Gastrocnemius medialis (tissue), 4 donors: ENCODE measurements at regions not wholly inside any gene's neighbourhood (a gene's known extent, or its start where the extent isn't known, plus 50 kb on each side); places are given as distances from the start of the nearest gene placed in this dataset.

ENCODE experiments used
- ATAC-seq, 2 donors: fragments of 150-250 bp; one replicate each; pipeline ENCODE4 v1.9.1; 2016
- DNase-seq, 2 donors: peaks; one replicate each; pipeline ENCODE4 v3.0.0-alpha.2; 2019
- H3K27ac ChIP-seq, 4 donors: fragments of 200-600 bp; sonication (generic); 1 replicate in 1 of 4; 2 replicates in 3 of 4; pipeline ENCODE4 v1.5.1; 2016 to 2018; ENCODE audit warnings: mild to moderate bottlenecking in 2 of 4, moderate library complexity in 1 of 4
- H3K27me3 ChIP-seq, 3 donors: fragments of 200-600 bp; sonication (generic) in 2 of 3; 1 replicate in 1 of 3; 2 replicates in 2 of 3; pipeline versions ENCODE4 v1.5.1 to v1.6.0; 2016 to 2019; ENCODE audit warnings: mild to moderate bottlenecking in 1 of 3, moderate library complexity in 1 of 3
- H3K36me3 ChIP-seq, 2 donors: fragments of 200-600 bp; sonication (generic) in 1 of 2; one replicate each; pipeline ENCODE4 v1.5.1; 2017 to 2018
- H3K4me1 ChIP-seq, 2 donors: fragments of 200-600 bp; sonication (generic) in 1 of 2; one replicate each; pipeline ENCODE4 v1.5.1; 2016 to 2017; ENCODE audit warnings: mild to moderate bottlenecking in 2 of 2
- H3K4me3 ChIP-seq, 4 donors: fragments of 200-600 bp; sonication (generic) in 3 of 4; 1 replicate in 1 of 4; 2 replicates in 3 of 4; pipeline ENCODE4 v1.5.1; 2016 to 2019; ENCODE audit warnings: mild to moderate bottlenecking in 2 of 4
- H3K9me3 ChIP-seq, 3 donors: fragments of 200-600 bp; sonication (generic) in 2 of 3; 1 replicate in 1 of 3; 2 replicates in 2 of 3; pipeline ENCODE4 v1.5.1; 2016 to 2019
- CTCF ChIP-seq, 5 experiments: fragments of 450-650 bp in 3 of 5; fragments of 200-600 bp in 2 of 5; sonication (generic) in 2 of 5; IDR thresholded peaks in 4 of 5; conservative IDR thresholded peaks in 1 of 5; 1 replicate in 4 of 5; 2 replicates in 1 of 5; pipeline ENCODE4 v1.5.1; 2016 to 2019; ENCODE audit warnings: antibody characterized with exemption in 5 of 5, mild to moderate bottlenecking in 3 of 5, moderate library complexity in 3 of 5
- POLR2A ChIP-seq, 2 donors: fragments of 450-650 bp; IDR thresholded peaks; one replicate each; pipeline ENCODE4 v1.6.1; 2017; ENCODE audit warnings: antibody characterized with exemption in 2 of 2, mild to moderate bottlenecking in 2 of 2, moderate library complexity in 2 of 2
- in situ Hi-C, 4 donors: fragments of 200-750 bp; cut with MboI; loops; one replicate each; pipeline versions ENCODE4 v1.15.0 to v1.8.0; 2017; ENCODE audit warnings: low sequenced_read_pairs in 4 of 4
- intact Hi-C: fragments of 100-400 bp; cut with DNase I; formaldehyde crosslinking; loops from one replicate; pipeline ENCODE4 v1.15.1; 2023; ENCODE audit warnings: low total_unique reads

GRCh38 chr17:63191610-63192009 is 225.6 kb downstream of the TANC2 start:
- H3K36me3 ChIP-seq: no peaks in the 10 kb centered on the region
- H3K27ac ChIP-seq: no peak overlapping the region
- no peaks in the 10 kb centered on the region for H3K4me1 ChIP-seq
- in situ Hi-C loops (no loop called here), intact Hi-C loops (no loop called here)
- H3K9me3 ChIP-seq: no peaks in the 10 kb centered on the region
- DNase-seq (peak in 1 of 2 donors; percentile 16), ATAC-seq (no peak)
- no peak for TF ChIP-seq CTCF (IDR thresholded peaks at IDR 0.05 in 4 of 5, conservative IDR thresholded peaks at IDR 0.05 in 1 of 5)
- TF ChIP-seq POLR2A (IDR thresholded peaks at IDR 0.05): no peak
- H3K27me3 ChIP-seq: no peaks in the 10 kb centered on the region
- no peak overlapping the region for H3K4me3 ChIP-seq

DNA sequence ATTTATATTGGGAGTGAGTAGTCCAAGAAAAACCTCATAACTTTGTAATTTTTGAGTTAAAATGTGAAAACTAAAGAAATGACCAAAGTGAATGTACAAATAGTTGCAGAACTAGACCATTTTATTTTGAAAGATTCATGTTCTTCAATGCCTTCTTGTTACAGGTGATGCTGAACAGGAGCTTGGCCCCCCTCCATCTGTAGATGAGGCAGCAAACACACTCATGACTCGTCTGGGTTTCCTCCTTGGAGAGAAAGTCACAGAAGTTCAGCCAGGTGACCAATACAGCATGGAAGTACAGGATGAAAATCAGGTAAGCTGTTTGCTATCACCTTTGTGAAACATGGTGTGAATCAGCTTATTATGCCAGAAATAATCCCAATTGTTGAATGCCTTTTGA is 227.8 kb downstream of the TANC2 start:
- TF ChIP-seq POLR2A (IDR thresholded peaks at IDR 0.05) (no peak), CTCF (IDR thresholded peaks at IDR 0.05 in 4 of 5, conservative IDR thresholded peaks at IDR 0.05 in 1 of 5) (no peak)
- Histone ChIP-seq H3K4me3 (no peak overlapping the region), H3K27ac (no peak overlapping the region), H3K27me3 (no peaks in the 10 kb centered on the region), H3K9me3 (no peaks in the 10 kb centered on the region), H3K36me3 (no peaks in the 10 kb centered on the region), H3K4me1 (no peaks in the 10 kb centered on the region)
- no peak for DNase-seq
- no peak for ATAC-seq
- intact Hi-C loops: no loop called here
- in situ Hi-C loops: no loop called here

GRCh38 chr17:63196772-63197335 is 230.8 kb downstream of the TANC2 start:
- no peak for ATAC-seq
- Histone ChIP-seq H3K9me3 (no peaks in the 10 kb centered on the region), H3K4me3 (peak overlapping the region in 1 of 4 donors; percentile 22), H3K27me3 (no peaks in the 10 kb centered on the region), H3K4me1 (no peaks in the 10 kb centered on the region), H3K36me3 (no peaks in the 10 kb centered on the region), H3K27ac (no peak overlapping the region)
- intact Hi-C loops: no loop called here
- in situ Hi-C loops: no loop called here
- TF ChIP-seq CTCF (IDR thresholded peaks at IDR 0.05 in 4 of 5, conservative IDR thresholded peaks at IDR 0.05 in 1 of 5) (no peak), POLR2A (IDR thresholded peaks at IDR 0.05) (no peak)
- DNase-seq: no peak

GRCh38 chr17:63203652-63204051 is 237.6 kb downstream of the TANC2 start:
- Histone ChIP-seq H3K27ac (no peak overlapping the region), H3K9me3 (no peaks in the 10 kb centered on the region), H3K27me3 (no peaks in the 10 kb centered on the region), H3K36me3 (no peaks in the 10 kb centered on the region), H3K4me3 (no peak overlapping the region), H3K4me1 (no peaks in the 10 kb centered on the region)
- ATAC-seq (no peak), DNase-seq (no peak)
- intact Hi-C loops (no loop called here), in situ Hi-C loops (loop anchor here in 2 of 4 donors (10.0 to 25.0 kb wide), 2 partner anchors 61 to 91 kb away; no protein-coding TSS in a partner anchor)
- no peak for TF ChIP-seq POLR2A (IDR thresholded peaks at IDR 0.05)
- TF ChIP-seq CTCF (IDR thresholded peaks at IDR 0.05 in 4 of 5, conservative IDR thresholded peaks at IDR 0.05 in 1 of 5): no peak

DNA sequence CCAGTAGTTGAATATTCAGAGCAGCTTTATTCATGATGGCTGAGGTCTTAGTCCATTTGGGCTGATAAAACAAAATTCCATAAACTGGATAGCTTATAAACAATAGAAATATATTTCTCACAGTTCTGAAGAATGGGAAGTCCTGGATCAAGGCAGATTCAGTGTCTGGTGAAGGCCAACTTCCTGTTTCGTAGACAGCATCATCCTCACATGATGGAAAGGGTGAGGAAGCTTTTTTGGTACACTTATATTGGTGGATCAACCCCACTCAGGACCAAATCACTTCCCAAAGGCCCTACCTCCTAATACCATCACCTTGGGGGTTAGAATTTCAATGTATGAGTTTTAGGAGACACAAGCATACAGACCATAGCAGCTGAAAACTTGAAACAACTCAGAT is 224.2 kb downstream of the CYB561 start:
- DNase-seq: no peak
- Histone ChIP-seq H3K9me3 (no peaks in the 10 kb centered on the region), H3K27ac (no peak overlapping the region), H3K27me3 (no peaks in the 10 kb centered on the region), H3K36me3 (no peaks in the 10 kb centered on the region), H3K4me3 (no peak overlapping the region), H3K4me1 (no peaks in the 10 kb centered on the region)
- in situ Hi-C loops (loop anchor here in 1 of 4 donors (25.0 kb wide), 1 partner anchor 110 kb away; no protein-coding TSS in a partner anchor), intact Hi-C loops (no loop called here)
- ATAC-seq: no peak
- no peak for TF ChIP-seq POLR2A (IDR thresholded peaks at IDR 0.05)
- TF ChIP-seq CTCF (IDR thresholded peaks at IDR 0.05 in 4 of 5, conservative IDR thresholded peaks at IDR 0.05 in 1 of 5): no peak
